22Rv1 (cell line): ENCODE measurements at regions not wholly inside any gene's neighbourhood (a gene's known extent, or its start where the extent isn't known, plus 50 kb on each side); places are given as distances from the start of the nearest gene placed in this dataset.

Experiments
- ZFX ChIP-seq: fragments of 450-650 bp; IDR thresholded peaks from 2 replicates; pipeline ENCODE4 v1.6.1; 2017; ENCODE audit warnings: antibody characterized with exemption, borderline replicate concordance
- TF ChIP-seq, protein P1 (sequence below): fragments of 450-650 bp; IDR thresholded peaks from 2 replicates; pipeline ENCODE4 v1.5.1; 2017; ENCODE audit warnings: mild to moderate bottlenecking

DNA sequence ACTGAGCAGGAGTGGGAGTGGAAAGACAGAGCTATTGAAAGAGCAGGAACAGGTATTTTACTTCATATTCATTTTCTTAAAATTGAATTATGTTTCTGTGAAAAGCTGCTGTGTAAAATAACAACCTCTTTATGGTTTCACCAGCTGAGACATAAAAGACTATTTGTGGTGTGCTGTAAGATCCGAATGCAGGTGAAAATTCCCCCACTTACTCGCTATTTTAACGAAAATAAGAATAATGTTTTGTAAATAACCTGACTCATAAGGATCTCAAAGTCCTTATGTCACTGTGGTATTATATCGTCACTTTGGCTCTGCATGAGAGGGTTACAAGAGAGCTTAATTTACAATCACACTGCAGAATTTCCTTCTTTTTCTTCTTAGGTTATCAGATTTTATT is 65.3 kb upstream of the NFIB start:
- TF ChIP-seq, protein P1, sequence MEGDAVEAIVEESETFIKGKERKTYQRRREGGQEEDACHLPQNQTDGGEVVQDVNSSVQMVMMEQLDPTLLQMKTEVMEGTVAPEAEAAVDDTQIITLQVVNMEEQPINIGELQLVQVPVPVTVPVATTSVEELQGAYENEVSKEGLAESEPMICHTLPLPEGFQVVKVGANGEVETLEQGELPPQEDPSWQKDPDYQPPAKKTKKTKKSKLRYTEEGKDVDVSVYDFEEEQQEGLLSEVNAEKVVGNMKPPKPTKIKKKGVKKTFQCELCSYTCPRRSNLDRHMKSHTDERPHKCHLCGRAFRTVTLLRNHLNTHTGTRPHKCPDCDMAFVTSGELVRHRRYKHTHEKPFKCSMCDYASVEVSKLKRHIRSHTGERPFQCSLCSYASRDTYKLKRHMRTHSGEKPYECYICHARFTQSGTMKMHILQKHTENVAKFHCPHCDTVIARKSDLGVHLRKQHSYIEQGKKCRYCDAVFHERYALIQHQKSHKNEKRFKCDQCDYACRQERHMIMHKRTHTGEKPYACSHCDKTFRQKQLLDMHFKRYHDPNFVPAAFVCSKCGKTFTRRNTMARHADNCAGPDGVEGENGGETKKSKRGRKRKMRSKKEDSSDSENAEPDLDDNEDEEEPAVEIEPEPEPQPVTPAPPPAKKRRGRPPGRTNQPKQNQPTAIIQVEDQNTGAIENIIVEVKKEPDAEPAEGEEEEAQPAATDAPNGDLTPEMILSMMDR, result no peak
- TF ChIP-seq ZFX, result no peak
